Sigmoid colon (tissue), 6 donors: ENCODE measurements at regions not wholly inside any gene's neighbourhood (a gene's known extent, or its start where the extent isn't known, plus 50 kb on each side); places are given as distances from the start of the nearest gene placed in this dataset.

ENCODE experiments used
- DNase-seq: peaks from one replicate; pipeline ENCODE4 v3.0.0-alpha.2; 2019
- H3K27ac ChIP-seq, 4 donors: fragments of 200-600 bp; sonication (generic); one replicate each; pipeline ENCODE4 v1.5.1; 2016 to 2019; ENCODE audit warnings: mild to moderate bottlenecking in 1 of 4
- H3K27me3 ChIP-seq, 3 donors: fragments of 200-600 bp; sonication (generic); one replicate each; pipeline ENCODE4 v1.5.1; 2019; ENCODE audit warnings: mild to moderate bottlenecking in 1 of 3
- H3K36me3 ChIP-seq, 4 donors: fragments of 200-600 bp; sonication (generic); one replicate each; pipeline ENCODE4 v1.5.1; 2016 to 2019
- H3K4me1 ChIP-seq, 4 donors: fragments of 200-600 bp; sonication (generic); one replicate each; pipeline ENCODE4 v1.5.1; 2017 to 2019
- H3K4me3 ChIP-seq, 4 donors: fragments of 200-600 bp; sonication (generic); one replicate each; pipeline ENCODE4 v1.5.1; 2017 to 2019; ENCODE audit warnings: mild to moderate bottlenecking in 2 of 4, moderate library complexity in 1 of 4
- H3K9me3 ChIP-seq, 4 donors: fragments of 200-600 bp in 3 of 4; sonication (generic) in 3 of 4; one replicate each; pipeline versions ENCODE4 v1.5.1 to v1.6.1; 2013 to 2019
- EP300 ChIP-seq, 4 donors: sonication (generic); formaldehyde crosslinking; IDR thresholded peaks; one replicate each; pipeline ENCODE4 v1.6.1; 2017; ENCODE audit warnings: antibody characterized with exemption in 4 of 4
- POLR2A ChIP-seq, 2 donors: fragments of 450-650 bp; IDR thresholded peaks; one replicate each; pipeline ENCODE4 v1.6.1; 2016; ENCODE audit warnings: antibody characterized with exemption in 2 of 2, mild to moderate bottlenecking in 2 of 2, moderate library complexity in 2 of 2
- POLR2AphosphoS5 ChIP-seq, 4 donors: sonication (generic); formaldehyde crosslinking; IDR thresholded peaks; one replicate each; pipeline ENCODE4 v1.6.1; 2017; ENCODE audit warnings: antibody characterized with exemption in 4 of 4
- whole genome bisulfite sequencing, 2 donors: extraction: QIAGEN DNeasy Blood & Tissue Kit; methylation state at CpG; one replicate each; pipeline ENCODE4 v1.1.7; 2013; 5-methylcytosine and 5-hydroxymethylcytosine counted together
- intact Hi-C: fragments of 100-400 bp; cut with DNase I; formaldehyde crosslinking; loops from one replicate; pipeline ENCODE4 v1.15.1; 2023
- TF ChIP-seq, protein P1 (sequence below), 4 experiments: fragments of 450-650 bp in 3 of 4; fragments of 200-600 bp in 1 of 4; IDR thresholded peaks; one replicate each; pipeline ENCODE4 v1.5.1; 2016 to 2019; ENCODE audit warnings: antibody characterized with exemption in 4 of 4, mild to moderate bottlenecking in 3 of 4, moderate library complexity in 2 of 4
- donor health status: healthy with polysubstance abuse.
- donor health status: healthy.

GRCh38 chr10:28800144-28800543 is 122.8 kb downstream of the BAMBI start:
- Histone ChIP-seq H3K27me3 (no peaks in the 10 kb centered on the region), H3K4me3 (no peak overlapping the region), H3K27ac (no peak overlapping the region), H3K4me1 (no peaks in the 10 kb centered on the region), H3K9me3 (no peaks in the 10 kb centered on the region), H3K36me3 (no peaks in the 10 kb centered on the region)
- TF ChIP-seq POLR2A (IDR thresholded peaks at IDR 0.05) (no peak), EP300 (IDR thresholded peaks at IDR 0.05) (no peak), POLR2AphosphoS5 (IDR thresholded peaks at IDR 0.05) (no peak)
- TF ChIP-seq, protein P1, sequence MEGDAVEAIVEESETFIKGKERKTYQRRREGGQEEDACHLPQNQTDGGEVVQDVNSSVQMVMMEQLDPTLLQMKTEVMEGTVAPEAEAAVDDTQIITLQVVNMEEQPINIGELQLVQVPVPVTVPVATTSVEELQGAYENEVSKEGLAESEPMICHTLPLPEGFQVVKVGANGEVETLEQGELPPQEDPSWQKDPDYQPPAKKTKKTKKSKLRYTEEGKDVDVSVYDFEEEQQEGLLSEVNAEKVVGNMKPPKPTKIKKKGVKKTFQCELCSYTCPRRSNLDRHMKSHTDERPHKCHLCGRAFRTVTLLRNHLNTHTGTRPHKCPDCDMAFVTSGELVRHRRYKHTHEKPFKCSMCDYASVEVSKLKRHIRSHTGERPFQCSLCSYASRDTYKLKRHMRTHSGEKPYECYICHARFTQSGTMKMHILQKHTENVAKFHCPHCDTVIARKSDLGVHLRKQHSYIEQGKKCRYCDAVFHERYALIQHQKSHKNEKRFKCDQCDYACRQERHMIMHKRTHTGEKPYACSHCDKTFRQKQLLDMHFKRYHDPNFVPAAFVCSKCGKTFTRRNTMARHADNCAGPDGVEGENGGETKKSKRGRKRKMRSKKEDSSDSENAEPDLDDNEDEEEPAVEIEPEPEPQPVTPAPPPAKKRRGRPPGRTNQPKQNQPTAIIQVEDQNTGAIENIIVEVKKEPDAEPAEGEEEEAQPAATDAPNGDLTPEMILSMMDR (IDR thresholded peaks at IDR 0.05) = no peak
- no peak for DNase-seq
- 73 to 74% methylated on average over 5 of the region's 5 CpGs for whole genome bisulfite sequencing, 2 donors
- intact Hi-C loops = no loop called here

GRCh38 chr10:28801247-28801646 is 123.9 kb downstream of the BAMBI start:
- intact Hi-C loops = no loop called here
- WGBS, 2 donors = 97 to 98% methylated on average over 5 of the region's 5 CpGs

GRCh38 chr10:28801869-28802268 is 124.5 kb downstream of the BAMBI start:
- WGBS, 2 donors = 24 to 71% methylated on average over 1 of the region's 1 CpG
- intact Hi-C loops = no loop called here
- H3K9me3 ChIP-seq = no peaks in the 10 kb centered on the region
- no peak overlapping the region for H3K27ac ChIP-seq
- H3K27me3 ChIP-seq = no peaks in the 10 kb centered on the region
- peaks cover 0 to 6% (median 5%) of the 10 kb centered on the region in 4 donors for H3K4me1 ChIP-seq
- H3K36me3 ChIP-seq = no peaks in the 10 kb centered on the region
- no peak for DNase-seq
- no peak overlapping the region for H3K4me3 ChIP-seq
- no peak for TF ChIP-seq POLR2AphosphoS5 (IDR thresholded peaks at IDR 0.05)
- TF ChIP-seq EP300 (IDR thresholded peaks at IDR 0.05) = no peak
- TF ChIP-seq, protein P1 (IDR thresholded peaks at IDR 0.05) = no peak
- TF ChIP-seq POLR2A (IDR thresholded peaks at IDR 0.05) = no peak

More at GRCh38 chr10:28801247-28801646, 123.9 kb downstream of the BAMBI start:
- TF ChIP-seq, protein P1 (IDR thresholded peaks at IDR 0.05) = no peak
- TF ChIP-seq POLR2AphosphoS5 (IDR thresholded peaks at IDR 0.05) (no peak), EP300 (IDR thresholded peaks at IDR 0.05) (no peak), POLR2A (IDR thresholded peaks at IDR 0.05) (no peak)
- H3K4me3 ChIP-seq = no peak overlapping the region
- DNase-seq = no peak
- H3K36me3 ChIP-seq = no peaks in the 10 kb centered on the region
- no peaks in the 10 kb centered on the region for H3K27me3 ChIP-seq
- no peaks in the 10 kb centered on the region for H3K4me1 ChIP-seq
- H3K27ac ChIP-seq = no peak overlapping the region
- H3K9me3 ChIP-seq = no peaks in the 10 kb centered on the region

GRCh38 chr10:28805390-28805789 is 128.1 kb downstream of the BAMBI start:
- H3K36me3 ChIP-seq = no peaks in the 10 kb centered on the region
- WGBS, 2 donors = 90 to 98% methylated on average over 1 of the region's 1 CpG
- intact Hi-C loops = no loop called here
- H3K4me1 ChIP-seq = peaks cover 0 to 19% (median 12%) of the 10 kb centered on the region in 4 donors
- no peak overlapping the region for H3K4me3 ChIP-seq
- no peak overlapping the region for H3K27ac ChIP-seq
- H3K27me3 ChIP-seq = no peaks in the 10 kb centered on the region
- H3K9me3 ChIP-seq = no peaks in the 10 kb centered on the region
- no peak for TF ChIP-seq POLR2A (IDR thresholded peaks at IDR 0.05)
- TF ChIP-seq, protein P1 (IDR thresholded peaks at IDR 0.05) = no peak
- no peak for TF ChIP-seq POLR2AphosphoS5 (IDR thresholded peaks at IDR 0.05)
- no peak for TF ChIP-seq EP300 (IDR thresholded peaks at IDR 0.05)
- no peak for DNase-seq

GRCh38 chr10:28806488-28806941 is 129.2 kb downstream of the BAMBI start:
- WGBS, 2 donors = 39 to 50% methylated on average over 5 of the region's 5 CpGs
- no peak for TF ChIP-seq POLR2AphosphoS5 (IDR thresholded peaks at IDR 0.05)
- TF ChIP-seq, protein P1 (IDR thresholded peaks at IDR 0.05) = no peak
- Histone ChIP-seq H3K4me3 (no peak overlapping the region), H3K4me1 (peaks cover 0 to 19% (median 12%) of the 10 kb centered on the region in 4 donors), H3K27ac (peak overlapping the region; percentile 27 to 67 (median 44)), H3K36me3 (no peaks in the 10 kb centered on the region), H3K9me3 (no peaks in the 10 kb centered on the region), H3K27me3 (no peaks in the 10 kb centered on the region)
- no peak for DNase-seq
- intact Hi-C loops = no loop called here
